ENCODE measurements at regions not wholly inside any gene's neighbourhood (a gene's known extent, or its start where the extent isn't known, plus 50 kb on each side); places are given as distances from the start of the nearest gene placed in this dataset.

- H3K4me1 ChIP-seq (ENCODE audit: control insufficient read depth in 1 of 2, insufficient read depth in 2 of 2, low read length in 2 of 2): no peaks in the 10 kb centered on the region
- H3K27ac ChIP-seq (ENCODE audit: low read depth, low read length): no peak overlapping the region
- H3K27me3 ChIP-seq (ENCODE audit: insufficient read depth, low read length): no peaks in the 10 kb centered on the region
- no peak overlapping the region for H3K9ac ChIP-seq (ENCODE audit: low read length)
- no peak overlapping the region for H3K4me2 ChIP-seq (ENCODE audit: low read length)
- ATAC-seq: no peak
- H3K9me3 ChIP-seq (ENCODE audit: control insufficient read depth in 1 of 2, insufficient read depth in 1 of 2, low read depth in 1 of 2, low read length in 2 of 2): no peaks in the 10 kb centered on the region
- TF ChIP-seq SP1 (IDR thresholded peaks at IDR 0.05; ENCODE audit: low read depth): no peak
- TF ChIP-seq SIN3A (IDR thresholded peaks at IDR 0.05; ENCODE audit: low read depth): no peak
- no peak for TF ChIP-seq CTCF (IDR thresholded peaks at IDR 0.05 in 2 of 3, conservative IDR thresholded peaks at IDR 0.05 in 1 of 3; ENCODE audit: borderline replicate concordance in 1 of 3, insufficient read depth in 1 of 3, low read depth in 2 of 3, low read length in 2 of 3)
- TF ChIP-seq POLR2AphosphoS5 (IDR thresholded peaks at IDR 0.05; ENCODE audit: low read depth, low read length): no peak
- TF ChIP-seq ZBTB33 (IDR thresholded peaks at IDR 0.05; ENCODE audit: extremely low read depth, insufficient replicate concordance, low read length): no peak
- TF ChIP-seq SRF (IDR thresholded peaks at IDR 0.05; ENCODE audit: low read depth): no peak
- no peak for TF ChIP-seq YY1 (IDR thresholded peaks at IDR 0.05; ENCODE audit: extremely low read depth, insufficient replicate concordance, low read depth, low read length)
- TF ChIP-seq ATF3 (IDR thresholded peaks at IDR 0.05): no peak
- ChIA-PET CTCF (no interaction called here), POLR2A (no interaction called here), RAD21 (ENCODE audit: low non-redundant PET in 1 of 2, low total read pairs in 2 of 2, uncharacterized antibody in 2 of 2, unreplicated experiment in 2 of 2) (no interaction called here)
- no peaks in the 10 kb centered on the region for H3K9me2 ChIP-seq (ENCODE audit: insufficient read depth)
- no peak overlapping the region for H2AFZ ChIP-seq (ENCODE audit: low read depth, low read length, poor library complexity, severe bottlenecking)
- DNase-seq (ENCODE audit: low read depth, low spot score): no peak
- no peak overlapping the region for H3K4me3 ChIP-seq (replicated peaks in 1 of 2; ENCODE audit: low read depth in 1 of 2, low read length in 2 of 2)
- H4K20me1 ChIP-seq (ENCODE audit: insufficient read depth): no peaks in the 10 kb centered on the region
- no peaks in the 10 kb centered on the region for H3K79me2 ChIP-seq (ENCODE audit: insufficient read depth, low read length)
- BruUV-seq (replicated peaks): no TSS peak
- H3K36me3 ChIP-seq (ENCODE audit: control insufficient read depth in 1 of 2, insufficient read depth in 2 of 2, low read length in 2 of 2): no peaks in the 10 kb centered on the region
- intact Hi-C loops (cut with micrococcal nuclease): no loop called here
Measured at GRCh38 chr1:193625255-193625654, 438.8 kb upstream of the B3GALT2 start.

Data from HCT116 (cell line).